A549 (cell line): ENCODE measurements at regions not wholly inside any gene's neighbourhood (a gene's known extent, or its start where the extent isn't known, plus 50 kb on each side); places are given as distances from the start of the nearest gene placed in this dataset.

Experiments used
- ATAC-seq, 2 experiments: fragments of 200-7000 bp in 1 of 2; fragments of >200 bp in 1 of 2; cut with Nextera tagmentation in 1 of 2; cut with Tn5 transposase in 1 of 2; 3 replicates each; pipeline versions ENCODE4 v1.8.0 to v1.9.1; 2018 to 2020; ENCODE audit warnings: mild to moderate bottlenecking in 1 of 2, moderate library complexity in 1 of 2
- CTCF ChIA-PET: fragments of 300-600 bp; sonication (Branson Sonifier 250); formaldehyde crosslinking; extraction: SDS; loops from one replicate; lab custom pipeline; 2021; ENCODE audit warnings: antibody characterized with exemption, inconsistent platforms; lab: Yijun Ruan, JAX
- POLR2A ChIA-PET: fragments of 350-600 bp; formaldehyde crosslinking; extraction: SDS; loops from one replicate; lab custom pipeline; 2021; ENCODE audit warnings: antibody characterized with exemption, inconsistent platforms; lab: Yijun Ruan, JAX
- DNase-seq, 2 experiments: peaks; one replicate each; pipeline versions ENCODE4 v3.0.0 to v3.0.0-alpha.2; 2011 to 2016; ENCODE audit warnings: low read depth in 1 of 2, low spot score in 1 of 2
- FAIRE-seq: peaks from 2 replicates; lab custom pipeline; 2011; peaks lifted over from hg19 to GRCh38; lab: Jason Lieb, UNC
- H3K27ac ChIP-seq, 2 experiments: fragments of >200 bp; sonication (Bioruptor Twin); formaldehyde crosslinking; 3 replicates each; pipeline ENCODE4 v1.5.1; 2016 to 2017
- H3K4me1 ChIP-seq: fragments of >200 bp; sonication (Bioruptor Twin); formaldehyde crosslinking; 3 replicates; pipeline ENCODE4 v1.6.1; 2016
- H3K4me2 ChIP-seq: fragments of >200 bp; sonication (Bioruptor Twin); formaldehyde crosslinking; 3 replicates; pipeline ENCODE4 v1.6.1; 2016
- H3K4me3 ChIP-seq: fragments of >200 bp; sonication (Bioruptor Twin); formaldehyde crosslinking; 3 replicates; pipeline ENCODE4 v1.5.1; 2016
- H3K9me3 ChIP-seq: fragments of >200 bp; sonication (Bioruptor Twin); formaldehyde crosslinking; 3 replicates; pipeline ENCODE4 v1.6.1; 2016
- CBX2 ChIP-seq: fragments of 200-600 bp; sonication (generic); IDR thresholded peaks from 2 replicates; pipeline ENCODE4 v1.6.1; 2016; ENCODE audit warnings: low read depth, mild to moderate bottlenecking, borderline replicate concordance
- CBX8 ChIP-seq: fragments of 200-600 bp; sonication (generic); IDR thresholded peaks from 2 replicates; pipeline ENCODE4 v1.6.1; 2016
- CHD2 ChIP-seq: fragments of 150-350 bp; IDR thresholded peaks from 2 replicates; pipeline ENCODE4 v1.6.1; 2014; ENCODE audit warnings: low read length; ENCODE audit not compliant: partially characterized antibody
- EHMT2 ChIP-seq: fragments of 200-600 bp; sonication (generic); IDR thresholded peaks from 2 replicates; pipeline ENCODE4 v1.6.1; 2016; ENCODE audit warnings: antibody characterized with exemption, low read depth, mild to moderate bottlenecking, moderate library complexity
- EP300 ChIP-seq, 2 experiments: fragments of >200 bp; sonication (Bioruptor Twin); formaldehyde crosslinking; IDR thresholded peaks; 2 replicates in 1 of 2; 3 replicates in 1 of 2; pipeline ENCODE4 v1.6.1; 2016 to 2017
- ESRRA ChIP-seq: fragments of 150-350 bp; IDR thresholded peaks from 2 replicates; pipeline ENCODE4 v1.6.1; 2014; ENCODE audit warnings: mild to moderate bottlenecking, low read length, borderline replicate concordance
- FOSL2 ChIP-seq, 2 experiments: fragments of 450-650 bp in 1 of 2; fragments of >200 bp in 1 of 2; sonication (Bioruptor Twin) in 1 of 2; formaldehyde crosslinking; IDR thresholded peaks; 2 replicates each; pipeline versions ENCODE4 v1.5.0 to v1.6.1; 2016 to 2020; ENCODE audit warnings: mild to moderate bottlenecking in 1 of 2, moderate library complexity in 1 of 2
- GATA3 ChIP-seq: IDR thresholded peaks from 2 replicates; pipeline ENCODE4 v1.6.1; 2012; ENCODE audit warnings: borderline replicate concordance
- HDAC2 ChIP-seq: fragments of 200-600 bp; sonication (generic); IDR thresholded peaks from 2 replicates; pipeline ENCODE4 v1.6.1; 2016
- HOXB13 ChIP-seq: fragments of 250-450 bp; sonication (Bioruptor Pico); IDR thresholded peaks from 2 replicates; pipeline ENCODE4 v1.5.0; 2020; ENCODE audit warnings: low read depth, mild to moderate bottlenecking, moderate library complexity
- HOXB5 ChIP-seq: fragments of 250-450 bp; sonication (Bioruptor Pico); IDR thresholded peaks from 2 replicates; pipeline ENCODE4 v1.5.0; 2020; ENCODE audit warnings: mild to moderate bottlenecking, moderate library complexity
- JUN ChIP-seq, 2 experiments: fragments of >200 bp; sonication (Bioruptor Twin); formaldehyde crosslinking; IDR thresholded peaks; 2 replicates in 1 of 2; 3 replicates in 1 of 2; pipeline ENCODE4 v1.6.1; 2016 to 2017
- JUNB ChIP-seq: fragments of >200 bp; sonication (Bioruptor Twin); formaldehyde crosslinking; IDR thresholded peaks from 2 replicates; pipeline ENCODE4 v1.6.1; 2016
- MAFK ChIP-seq: fragments of 450-650 bp; IDR thresholded peaks from 2 replicates; pipeline ENCODE4 v1.6.1; 2014; ENCODE audit not compliant: partially characterized antibody
- MAZ ChIP-seq: fragments of 150-350 bp; IDR thresholded peaks from 2 replicates; pipeline ENCODE4 v1.6.1; 2014; ENCODE audit warnings: antibody characterized with exemption, low read depth, low read length, borderline replicate concordance
- NR3C1 ChIP-seq: fragments of >200 bp; sonication (Bioruptor Twin); formaldehyde crosslinking; IDR thresholded peaks from 3 replicates; pipeline ENCODE4 v1.6.1; 2017
- RCOR1 ChIP-seq: fragments of 150-350 bp; IDR thresholded peaks from 2 replicates; pipeline ENCODE4 v1.6.1; 2014; ENCODE audit warnings: antibody characterized with exemption, low read length, low read depth
- TFCP2L1 ChIP-seq: fragments of 250-450 bp; sonication (Bioruptor Pico); IDR thresholded peaks from 2 replicates; pipeline ENCODE4 v1.5.0; 2021; ENCODE audit warnings: mild to moderate bottlenecking
- ZC3H11A ChIP-seq: fragments of 450-650 bp; IDR thresholded peaks from 2 replicates; pipeline ENCODE4 v1.6.1; 2014; ENCODE audit warnings: antibody characterized with exemption, mild to moderate bottlenecking
- ZFP36 ChIP-seq: fragments of 450-650 bp; IDR thresholded peaks from 2 replicates; pipeline ENCODE4 v1.6.1; 2014; ENCODE audit warnings: borderline replicate concordance; ENCODE audit not compliant: partially characterized antibody
- WGBS: methylation state at CpG from one replicate; pipeline ENCODE4 v1.1.6; 2017; ENCODE audit errors: missing lambda C conversion rate; 5-methylcytosine and 5-hydroxymethylcytosine counted together
- TF ChIP-seq, protein P1 (sequence below): IDR thresholded peaks from 2 replicates; pipeline ENCODE4 v1.6.1; 2012; ENCODE audit warnings: low read depth, borderline replicate concordance
- TF ChIP-seq, protein P2 (sequence below): fragments of 250-450 bp; sonication (Bioruptor Pico); IDR thresholded peaks from 2 replicates; pipeline ENCODE4 v1.5.0; 2020; ENCODE audit warnings: low read depth, mild to moderate bottlenecking, moderate library complexity
- TF ChIP-seq, protein P3 (sequence below): IDR thresholded peaks from 2 replicates; pipeline ENCODE4 v1.6.1; 2012
- TF ChIP-seq, protein P4 (sequence below): fragments of 150-350 bp; IDR thresholded peaks from 2 replicates; pipeline ENCODE4 v1.6.1; 2014; ENCODE audit warnings: low read depth, mild to moderate bottlenecking, low read length
- TF ChIP-seq, protein P5 (sequence below): fragments of 450-650 bp; IDR thresholded peaks from 2 replicates; pipeline ENCODE4 v1.6.1; 2014; ENCODE audit warnings: antibody characterized with exemption
- TF ChIP-seq, protein P6 (sequence below): fragments of >200 bp; sonication (Bioruptor Twin); formaldehyde crosslinking; IDR thresholded peaks from 2 replicates; pipeline ENCODE4 v1.6.1; 2016

DNA sequence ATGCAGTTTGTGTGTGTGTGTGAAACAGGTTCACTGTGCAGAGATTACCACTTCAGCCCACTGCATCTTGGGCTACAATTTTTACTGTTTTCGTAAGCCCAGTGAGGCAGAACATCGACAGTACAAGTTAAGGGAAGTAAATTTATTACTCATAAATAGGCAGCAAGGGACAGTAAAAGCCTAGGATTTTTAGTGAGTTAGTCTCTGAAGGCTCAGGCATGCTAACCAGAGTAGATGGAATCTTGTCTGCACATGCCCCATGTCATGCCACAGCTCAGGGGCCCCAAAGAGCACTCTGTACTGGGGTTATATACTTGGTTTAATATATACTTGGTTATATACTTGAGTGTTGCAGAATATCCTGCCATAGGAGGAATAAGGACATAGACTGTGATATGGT lies 825.7 kb downstream of the TECRL start:
- H3K4me1 ChIP-seq: no peaks in the 10 kb centered on the region

DNA sequence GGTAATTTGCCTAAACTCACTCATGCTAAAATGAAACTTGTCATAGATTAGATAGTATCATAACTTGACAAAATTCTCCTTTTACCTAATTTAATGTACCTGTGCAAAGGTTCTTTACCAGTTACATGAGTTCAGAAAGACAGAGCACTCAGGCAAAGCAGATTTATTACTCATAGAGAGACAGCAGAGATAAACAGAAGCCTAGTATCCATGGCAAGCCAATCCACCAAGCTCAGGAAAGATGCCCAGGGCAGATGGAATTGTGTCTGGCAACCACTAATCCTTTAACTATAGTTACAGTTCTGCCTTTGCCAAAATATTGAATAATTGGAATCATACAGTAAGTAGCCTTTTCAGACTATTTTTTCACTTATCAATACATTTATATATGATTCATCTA lies 826.2 kb downstream of the TECRL start:
- Histone ChIP-seq H3K4me3 (no peak overlapping the region), H3K4me1 (no peaks in the 10 kb centered on the region), H3K9me3 (no peaks in the 10 kb centered on the region), H3K4me2 (no peak overlapping the region), H3K27ac (no peak overlapping the region)
- CTCF ChIA-PET: no interaction called here
- TF ChIP-seq NR3C1: no peak
- TF ChIP-seq CBX2: no peak
- no peak for TF ChIP-seq CBX8
- TF ChIP-seq, protein P1, sequence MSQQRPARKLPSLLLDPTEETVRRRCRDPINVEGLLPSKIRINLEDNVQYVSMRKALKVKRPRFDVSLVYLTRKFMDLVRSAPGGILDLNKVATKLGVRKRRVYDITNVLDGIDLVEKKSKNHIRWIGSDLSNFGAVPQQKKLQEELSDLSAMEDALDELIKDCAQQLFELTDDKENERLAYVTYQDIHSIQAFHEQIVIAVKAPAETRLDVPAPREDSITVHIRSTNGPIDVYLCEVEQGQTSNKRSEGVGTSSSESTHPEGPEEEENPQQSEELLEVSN: no peak
- TF ChIP-seq HOXB5 (CRISPR knock-in tag): no peak
- no peak for TF ChIP-seq ZFP36
- TF ChIP-seq ESRRA: no peak
- TF ChIP-seq EP300 (IDR thresholded peaks at IDR 0.05): no peak
- TF ChIP-seq, protein P2, sequence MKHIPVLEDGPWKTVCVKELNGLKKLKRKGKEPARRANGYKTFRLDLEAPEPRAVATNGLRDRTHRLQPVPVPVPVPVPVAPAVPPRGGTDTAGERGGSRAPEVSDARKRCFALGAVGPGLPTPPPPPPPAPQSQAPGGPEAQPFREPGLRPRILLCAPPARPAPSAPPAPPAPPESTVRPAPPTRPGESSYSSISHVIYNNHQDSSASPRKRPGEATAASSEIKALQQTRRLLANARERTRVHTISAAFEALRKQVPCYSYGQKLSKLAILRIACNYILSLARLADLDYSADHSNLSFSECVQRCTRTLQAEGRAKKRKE (CRISPR knock-in tag): no peak
- no peak for TF ChIP-seq JUN (IDR thresholded peaks at IDR 0.05)
- no peak for TF ChIP-seq ZC3H11A
- ATAC-seq (no peak), DNase-seq (no peak), FAIRE-seq (no peak)
- POLR2A ChIA-PET: no interaction called here

More for the DNA sequence above, 825.7 kb downstream of the TECRL start:
- no peak for FAIRE-seq
- 18% methylated on average over 2 of the region's 2 CpGs for WGBS
- Histone ChIP-seq H3K4me3 (no peak overlapping the region), H3K27ac (no peak overlapping the region), H3K4me2 (no peak overlapping the region), H3K9me3 (no peaks in the 10 kb centered on the region)
- ChIA-PET CTCF (no interaction called here), POLR2A (no interaction called here)
- no peak for ATAC-seq
- no peak for TF ChIP-seq EHMT2
- TF ChIP-seq, protein P3, sequence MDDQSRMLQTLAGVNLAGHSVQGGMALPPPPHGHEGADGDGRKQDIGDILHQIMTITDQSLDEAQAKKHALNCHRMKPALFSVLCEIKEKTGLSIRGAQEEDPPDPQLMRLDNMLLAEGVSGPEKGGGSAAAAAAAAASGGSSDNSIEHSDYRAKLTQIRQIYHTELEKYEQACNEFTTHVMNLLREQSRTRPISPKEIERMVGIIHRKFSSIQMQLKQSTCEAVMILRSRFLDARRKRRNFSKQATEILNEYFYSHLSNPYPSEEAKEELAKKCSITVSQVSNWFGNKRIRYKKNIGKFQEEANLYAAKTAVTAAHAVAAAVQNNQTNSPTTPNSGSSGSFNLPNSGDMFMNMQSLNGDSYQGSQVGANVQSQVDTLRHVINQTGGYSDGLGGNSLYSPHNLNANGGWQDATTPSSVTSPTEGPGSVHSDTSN: no peak
- TF ChIP-seq GATA3: no peak
- no peak for TF ChIP-seq HDAC2
- TF ChIP-seq MAFK: no peak
- no peak for TF ChIP-seq HOXB13 (CRISPR knock-in tag)
- TF ChIP-seq, protein P4, sequence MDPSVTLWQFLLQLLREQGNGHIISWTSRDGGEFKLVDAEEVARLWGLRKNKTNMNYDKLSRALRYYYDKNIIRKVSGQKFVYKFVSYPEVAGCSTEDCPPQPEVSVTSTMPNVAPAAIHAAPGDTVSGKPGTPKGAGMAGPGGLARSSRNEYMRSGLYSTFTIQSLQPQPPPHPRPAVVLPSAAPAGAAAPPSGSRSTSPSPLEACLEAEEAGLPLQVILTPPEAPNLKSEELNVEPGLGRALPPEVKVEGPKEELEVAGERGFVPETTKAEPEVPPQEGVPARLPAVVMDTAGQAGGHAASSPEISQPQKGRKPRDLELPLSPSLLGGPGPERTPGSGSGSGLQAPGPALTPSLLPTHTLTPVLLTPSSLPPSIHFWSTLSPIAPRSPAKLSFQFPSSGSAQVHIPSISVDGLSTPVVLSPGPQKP: no peak
- no peak for TF ChIP-seq JUNB
- TF ChIP-seq, protein P5, sequence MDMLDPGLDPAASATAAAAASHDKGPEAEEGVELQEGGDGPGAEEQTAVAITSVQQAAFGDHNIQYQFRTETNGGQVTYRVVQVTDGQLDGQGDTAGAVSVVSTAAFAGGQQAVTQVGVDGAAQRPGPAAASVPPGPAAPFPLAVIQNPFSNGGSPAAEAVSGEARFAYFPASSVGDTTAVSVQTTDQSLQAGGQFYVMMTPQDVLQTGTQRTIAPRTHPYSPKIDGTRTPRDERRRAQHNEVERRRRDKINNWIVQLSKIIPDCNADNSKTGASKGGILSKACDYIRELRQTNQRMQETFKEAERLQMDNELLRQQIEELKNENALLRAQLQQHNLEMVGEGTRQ: no peak
- TF ChIP-seq, protein P6, sequence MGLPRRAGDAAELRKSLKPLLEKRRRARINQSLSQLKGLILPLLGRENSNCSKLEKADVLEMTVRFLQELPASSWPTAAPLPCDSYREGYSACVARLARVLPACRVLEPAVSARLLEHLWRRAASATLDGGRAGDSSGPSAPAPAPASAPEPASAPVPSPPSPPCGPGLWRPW: no peak
- TF ChIP-seq TFCP2L1 (CRISPR knock-in tag): no peak
- TF ChIP-seq RCOR1: no peak
- no peak for TF ChIP-seq CHD2
- no peak for TF ChIP-seq NR3C1
- TF ChIP-seq MAZ: no peak
- no peak for TF ChIP-seq FOSL2 (IDR thresholded peaks at IDR 0.05)
- TF ChIP-seq FOSL2 (CRISPR knock-in tag; IDR thresholded peaks at IDR 0.05): no peak
- TF ChIP-seq ESRRA: no peak
- TF ChIP-seq, protein P1: no peak
- DNase-seq: no peak
